GM19099 (cell line): ENCODE measurements at regions not wholly inside any gene's neighbourhood (a gene's known extent, or its start where the extent isn't known, plus 50 kb on each side); places are given as distances from the start of the nearest gene placed in this dataset.

Experiments
- POLR2A ChIP-seq: IDR thresholded peaks from 3 replicates; pipeline ENCODE4 v1.6.1; 2011; ENCODE audit warnings: low read depth; ENCODE audit not compliant: insufficient read length; ENCODE audit errors: extremely low read depth

DNA sequence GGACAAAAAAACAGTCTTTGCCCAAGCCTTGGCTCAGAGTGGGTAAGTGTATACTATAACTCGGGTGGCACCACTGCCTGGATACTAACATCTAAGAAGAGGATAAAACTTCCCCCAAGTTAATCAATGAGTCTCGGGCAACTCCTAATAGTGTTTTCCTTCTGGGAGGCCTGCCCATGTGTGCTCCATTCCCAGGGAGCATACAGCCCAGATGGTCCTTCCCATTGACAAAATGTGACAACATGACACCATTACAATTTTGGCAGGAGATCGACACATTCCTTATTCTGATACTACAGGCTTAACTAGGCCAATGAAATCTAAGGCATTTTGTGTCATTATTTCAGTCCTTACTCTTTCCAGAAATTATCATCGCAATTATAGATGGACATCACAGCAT lies 52.7 kb upstream of the CRIM1 start:
- TF ChIP-seq POLR2A = no peak

GRCh38 chr2:36301843-36302242 lies 53.7 kb upstream of the CRIM1 start:
- no peak for TF ChIP-seq POLR2A

DNA sequence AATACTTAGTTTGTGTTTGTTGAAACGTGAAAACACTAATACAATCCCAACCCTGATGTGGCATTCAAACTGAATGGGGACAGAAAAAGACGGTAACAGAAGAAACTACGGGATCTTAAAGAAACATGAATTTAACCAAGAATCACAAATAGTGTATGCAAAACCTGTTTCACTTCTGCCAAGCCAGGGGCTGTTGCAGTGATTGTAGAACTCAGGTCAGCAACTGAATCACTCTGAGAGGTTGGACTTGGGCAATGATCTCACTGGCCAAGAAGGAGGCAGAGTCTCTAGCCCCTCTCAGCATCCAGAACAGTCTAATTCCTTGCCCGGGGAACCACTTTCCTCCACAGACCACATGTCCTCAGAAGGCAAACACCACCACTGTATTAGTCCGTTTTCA lies 54.9 kb upstream of the CRIM1 start:
- TF ChIP-seq POLR2A = no peak

DNA sequence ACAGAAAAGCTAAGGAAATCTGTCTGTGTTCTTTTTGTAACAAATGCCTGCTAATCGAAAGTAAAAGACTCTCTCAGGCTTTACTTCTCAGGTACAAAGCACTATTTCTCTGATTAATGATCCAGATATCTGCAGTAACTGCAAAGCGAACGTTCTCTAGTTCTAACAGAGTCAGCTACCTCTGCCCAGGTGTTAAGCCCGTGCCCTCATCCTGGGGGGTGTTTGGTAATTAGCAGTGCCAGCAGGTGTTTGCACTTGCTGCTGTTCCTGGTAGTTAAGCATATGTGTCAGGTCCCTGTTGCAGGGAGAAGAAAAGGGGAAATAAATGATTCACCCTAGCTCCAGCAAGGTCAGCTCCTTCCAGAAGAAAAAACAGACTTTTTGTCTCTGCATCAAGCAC lies 58.8 kb upstream of the CRIM1 start:
- TF ChIP-seq POLR2A = no peak

- TF ChIP-seq POLR2A = no peak
Observed at GRCh38 chr2:36294316-36294721, 61.3 kb upstream of the CRIM1 start.

DNA sequence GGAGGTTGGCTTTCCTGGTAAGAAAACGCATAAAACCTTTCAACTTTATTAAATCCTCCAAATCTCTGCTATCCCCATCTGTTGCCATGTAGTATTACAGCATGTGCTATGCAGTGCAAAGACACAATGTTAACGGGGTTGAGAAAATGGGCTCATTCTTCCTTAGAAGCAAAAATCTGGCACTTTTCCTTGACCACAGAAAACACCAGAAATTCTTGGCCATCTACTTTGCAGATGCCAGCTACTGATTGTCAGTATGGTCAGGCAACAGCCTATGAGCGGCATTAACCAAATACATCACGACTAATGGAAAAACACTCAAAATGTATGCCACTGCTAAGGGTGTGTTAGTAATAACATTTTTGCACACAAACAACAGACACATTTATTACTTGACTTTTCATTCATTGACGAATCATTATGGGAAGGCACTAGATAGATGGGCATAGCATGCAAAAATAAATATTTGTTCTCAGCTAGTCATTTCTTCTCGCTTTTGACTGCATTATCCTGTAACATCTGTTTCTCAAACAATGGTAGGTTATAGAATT lies 65.2 kb upstream of the CRIM1 start:
- no peak for TF ChIP-seq POLR2A

GRCh38 chr2:36289731-36290130 lies 65.8 kb upstream of the CRIM1 start:
- TF ChIP-seq POLR2A = no peak

DNA sequence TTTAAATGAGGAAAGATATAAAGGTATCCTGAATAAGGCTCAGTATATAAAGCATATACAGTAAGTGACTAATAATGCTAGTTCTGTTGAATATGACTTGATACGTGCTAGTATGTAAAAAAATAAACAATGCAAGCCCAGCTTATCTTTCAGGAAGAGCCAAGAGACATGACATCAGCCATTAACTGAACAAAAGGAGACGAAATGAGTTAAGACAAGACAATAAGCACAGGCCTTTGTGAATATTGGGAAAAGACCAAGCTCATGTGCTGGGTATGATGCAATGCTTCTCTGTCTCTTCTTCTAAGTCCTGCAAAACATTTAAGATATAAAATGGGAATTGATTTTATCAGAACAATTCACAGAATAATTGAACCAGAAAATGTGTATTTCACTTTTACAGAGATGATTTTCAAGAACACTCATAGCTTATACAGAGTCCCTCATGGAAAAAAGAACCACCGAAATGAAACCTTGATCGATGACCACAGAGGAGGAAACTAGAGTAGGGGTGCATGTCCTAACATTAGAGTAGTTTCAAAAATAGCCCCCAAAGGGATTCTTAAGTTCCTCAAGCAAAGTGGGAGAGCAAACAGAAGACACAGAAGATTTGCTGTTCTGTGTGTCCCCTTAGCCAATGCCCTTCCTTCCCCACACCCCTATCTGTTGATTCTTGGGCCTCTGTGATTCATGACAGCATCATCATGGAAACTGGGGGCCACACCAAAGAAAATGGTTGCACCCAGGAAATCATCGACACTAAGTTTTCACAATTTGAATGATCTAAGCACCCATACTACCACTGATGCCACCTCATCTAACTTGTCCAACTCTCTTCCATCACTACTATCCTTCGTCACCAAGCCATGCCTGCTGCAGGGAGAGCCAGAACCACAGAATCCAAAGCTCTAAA lies 68.0 kb upstream of the CRIM1 start:
- no peak for TF ChIP-seq POLR2A

DNA sequence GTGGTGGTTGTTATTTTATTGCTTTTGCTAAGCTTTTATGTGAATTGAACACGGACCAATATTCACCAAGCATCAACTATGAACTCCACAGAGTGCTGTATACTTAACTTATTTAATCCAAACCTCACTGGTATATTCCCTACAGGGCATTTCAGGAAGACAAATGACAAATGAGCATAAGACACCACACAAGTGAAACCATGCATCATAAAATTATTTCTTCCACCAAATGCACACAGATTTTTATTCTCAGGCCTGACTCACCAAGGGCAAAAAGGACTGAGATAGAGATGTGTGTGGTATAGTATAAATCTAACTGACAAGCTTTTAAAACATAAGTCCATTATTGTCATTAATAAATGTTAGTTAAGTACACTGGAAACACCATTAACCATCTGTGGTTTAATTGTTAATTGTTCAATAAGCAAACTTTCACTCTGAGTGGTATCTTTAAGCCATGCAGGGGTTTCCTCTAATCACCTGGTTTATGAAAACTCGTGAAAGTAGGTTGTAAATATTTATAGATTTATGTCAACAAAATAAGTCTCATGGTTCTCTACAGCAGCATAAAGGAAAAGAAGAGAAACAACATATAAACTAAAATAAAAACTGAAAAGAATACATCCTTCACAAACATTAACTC lies 77.6 kb upstream of the CRIM1 start:
- no peak for TF ChIP-seq POLR2A

- TF ChIP-seq POLR2A = no peak
Observed at GRCh38 chr2:36277146-36277808, 78.3 kb upstream of the CRIM1 start.

GRCh38 chr2:36271266-36271665 lies 84.3 kb upstream of the CRIM1 start:
- no peak for TF ChIP-seq POLR2A

- TF ChIP-seq POLR2A = no peak
Observed at GRCh38 chr2:36270758-36271157, 84.8 kb upstream of the CRIM1 start.

- no peak for TF ChIP-seq POLR2A
Observed at GRCh38 chr2:36267194-36267593, 88.4 kb upstream of the CRIM1 start.

GRCh38 chr2:36266536-36267121 lies 88.9 kb upstream of the CRIM1 start:
- TF ChIP-seq POLR2A = no peak

DNA sequence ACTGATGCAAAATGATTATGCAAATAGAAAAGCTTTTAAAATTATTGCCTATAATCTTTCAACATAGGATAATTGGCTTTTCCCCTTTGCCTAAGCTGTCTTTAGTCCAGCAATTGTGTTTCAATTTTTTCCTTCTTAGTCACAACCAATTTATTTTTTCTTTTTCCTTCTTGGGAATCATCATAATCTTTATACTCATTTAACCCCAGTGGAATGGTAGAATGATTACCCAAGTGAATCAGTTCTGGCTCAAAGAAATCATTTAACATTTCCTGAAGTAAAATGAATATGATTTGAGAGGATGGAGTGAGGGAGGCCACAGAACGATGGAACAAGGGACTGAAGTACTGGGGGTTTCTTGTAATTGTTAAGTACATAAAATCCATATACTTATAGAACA lies 93.0 kb upstream of the CRIM1 start:
- TF ChIP-seq POLR2A = no peak
